Sigmoid colon (tissue), 6 donors: ENCODE measurements at regions not wholly inside any gene's neighbourhood (a gene's known extent, or its start where the extent isn't known, plus 50 kb on each side); places are given as distances from the start of the nearest gene placed in this dataset.
"Not testable (repeated sequence)": the region's sequence is repeated elsewhere in the genome, so short reads cannot be mapped to it uniquely, and the experiment has no call there.

Experiments
- DNase-seq: peaks from one replicate; pipeline ENCODE4 v3.0.0-alpha.2; 2019
- H3K27ac ChIP-seq, 4 donors: fragments of 200-600 bp; sonication (generic); one replicate each; pipeline ENCODE4 v1.5.1; 2016 to 2019; ENCODE audit warnings: mild to moderate bottlenecking in 1 of 4
- H3K27me3 ChIP-seq, 3 donors: fragments of 200-600 bp; sonication (generic); one replicate each; pipeline ENCODE4 v1.5.1; 2019; ENCODE audit warnings: mild to moderate bottlenecking in 1 of 3
- H3K36me3 ChIP-seq, 4 donors: fragments of 200-600 bp; sonication (generic); one replicate each; pipeline ENCODE4 v1.5.1; 2016 to 2019
- H3K4me1 ChIP-seq, 4 donors: fragments of 200-600 bp; sonication (generic); one replicate each; pipeline ENCODE4 v1.5.1; 2017 to 2019
- H3K4me3 ChIP-seq, 4 donors: fragments of 200-600 bp; sonication (generic); one replicate each; pipeline ENCODE4 v1.5.1; 2017 to 2019; ENCODE audit warnings: mild to moderate bottlenecking in 2 of 4, moderate library complexity in 1 of 4
- H3K9me3 ChIP-seq, 4 donors: fragments of 200-600 bp in 3 of 4; sonication (generic) in 3 of 4; one replicate each; pipeline versions ENCODE4 v1.5.1 to v1.6.1; 2013 to 2019
- CTCF ChIP-seq, 4 experiments: fragments of 450-650 bp in 3 of 4; fragments of 200-600 bp in 1 of 4; IDR thresholded peaks; one replicate each; pipeline ENCODE4 v1.5.1; 2016 to 2019; ENCODE audit warnings: antibody characterized with exemption in 4 of 4, mild to moderate bottlenecking in 3 of 4, moderate library complexity in 2 of 4
- EP300 ChIP-seq, 4 donors: sonication (generic); formaldehyde crosslinking; IDR thresholded peaks; one replicate each; pipeline ENCODE4 v1.6.1; 2017; ENCODE audit warnings: antibody characterized with exemption in 4 of 4
- POLR2A ChIP-seq, 2 donors: fragments of 450-650 bp; IDR thresholded peaks; one replicate each; pipeline ENCODE4 v1.6.1; 2016; ENCODE audit warnings: antibody characterized with exemption in 2 of 2, mild to moderate bottlenecking in 2 of 2, moderate library complexity in 2 of 2
- POLR2AphosphoS5 ChIP-seq, 4 donors: sonication (generic); formaldehyde crosslinking; IDR thresholded peaks; one replicate each; pipeline ENCODE4 v1.6.1; 2017; ENCODE audit warnings: antibody characterized with exemption in 4 of 4
- WGBS, 2 donors: extraction: QIAGEN DNeasy Blood & Tissue Kit; methylation state at CpG; one replicate each; pipeline ENCODE4 v1.1.7; 2013; 5-methylcytosine and 5-hydroxymethylcytosine counted together
- intact Hi-C: fragments of 100-400 bp; cut with DNase I; formaldehyde crosslinking; loops from one replicate; pipeline ENCODE4 v1.15.1; 2023
- donor health status: healthy with polysubstance abuse.
- donor health status: healthy.

DNA sequence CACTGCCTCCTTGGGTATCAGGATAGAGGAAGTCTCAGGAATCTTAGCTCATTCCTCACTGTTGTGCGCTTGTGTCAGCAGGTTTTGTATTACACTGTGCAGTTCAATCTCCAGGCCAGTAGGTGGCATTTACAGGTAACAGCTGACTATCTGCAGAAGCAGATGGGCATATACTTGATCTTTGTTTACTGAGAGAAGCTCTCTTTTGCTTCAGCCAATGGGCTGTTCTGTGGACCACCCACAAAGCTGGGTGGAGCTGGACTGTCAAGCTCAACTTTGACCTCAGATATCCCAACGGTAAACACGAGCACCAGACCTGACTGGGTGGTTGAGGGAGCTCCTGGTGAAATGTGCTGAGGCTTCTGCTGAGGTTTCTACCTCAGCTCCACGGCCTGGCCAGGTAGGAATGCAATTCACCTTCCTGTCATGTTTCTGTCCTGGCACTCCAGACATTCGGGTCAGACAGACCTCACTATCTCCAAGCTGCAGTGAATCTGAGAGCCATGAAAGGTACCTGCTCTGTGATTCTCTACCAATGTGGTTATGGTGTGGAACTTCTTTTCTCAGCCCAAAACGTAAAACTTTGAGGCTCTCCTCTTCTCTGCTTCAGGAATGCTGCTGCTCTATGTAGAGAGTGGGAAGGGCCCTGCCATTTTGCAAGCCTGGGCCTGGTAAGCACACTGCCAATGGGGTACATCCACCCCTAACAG, 167.9 kb upstream of the ACTBL2 start:
- H3K4me3 ChIP-seq: no peak overlapping the region
- no peak for DNase-seq
- 49 to 72% methylated on average over 6 of the region's 6 CpGs for whole genome bisulfite sequencing, 2 donors
- intact Hi-C loops: no loop called here
- peaks cover 0 to 10% (median 8%) of the 10 kb centered on the region in 4 donors for H3K4me1 ChIP-seq
- TF ChIP-seq EP300 (IDR thresholded peaks at IDR 0.05) (no peak), CTCF (IDR thresholded peaks at IDR 0.05) (peak in 2 of 4 experiments; percentile 34 to 40), POLR2A (IDR thresholded peaks at IDR 0.05) (no peak), POLR2AphosphoS5 (IDR thresholded peaks at IDR 0.05) (no peak)
- no peaks in the 10 kb centered on the region for H3K36me3 ChIP-seq
- H3K9me3 ChIP-seq: no peaks in the 10 kb centered on the region
- H3K27ac ChIP-seq: no peak overlapping the region
- H3K27me3 ChIP-seq: no peaks in the 10 kb centered on the region

DNA sequence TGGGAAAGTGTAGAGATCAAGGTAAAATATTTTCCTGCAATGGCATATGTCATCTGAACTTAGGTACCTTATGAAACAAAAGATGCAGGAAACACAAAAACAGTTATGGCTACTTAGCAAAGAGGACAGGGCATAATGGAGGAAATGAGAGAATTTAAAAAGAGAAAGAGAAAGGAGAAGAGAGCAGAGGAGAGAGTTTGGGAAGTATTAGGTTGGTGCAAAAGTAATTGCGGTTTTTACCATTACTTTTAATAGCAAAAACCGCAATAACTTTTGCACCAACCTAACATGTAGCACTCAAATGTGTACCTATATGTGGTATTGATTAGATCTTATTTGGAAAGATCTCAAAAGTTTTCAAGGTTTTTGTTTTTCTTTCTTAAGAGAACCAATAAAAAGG, 160.1 kb upstream of the ACTBL2 start:
- Histone ChIP-seq H3K9me3 (no peaks in the 10 kb centered on the region), H3K27ac (no peak overlapping the region), H3K36me3 (no peaks in the 10 kb centered on the region), H3K27me3 (no peaks in the 10 kb centered on the region), H3K4me1 (no peaks in the 10 kb centered on the region), H3K4me3 (no peak overlapping the region)
- DNase-seq: no peak
- 92 to 97% methylated on average over 2 of the region's 2 CpGs for WGBS, 2 donors
- intact Hi-C loops: no loop called here
- no peak for TF ChIP-seq POLR2A (IDR thresholded peaks at IDR 0.05)

DNA sequence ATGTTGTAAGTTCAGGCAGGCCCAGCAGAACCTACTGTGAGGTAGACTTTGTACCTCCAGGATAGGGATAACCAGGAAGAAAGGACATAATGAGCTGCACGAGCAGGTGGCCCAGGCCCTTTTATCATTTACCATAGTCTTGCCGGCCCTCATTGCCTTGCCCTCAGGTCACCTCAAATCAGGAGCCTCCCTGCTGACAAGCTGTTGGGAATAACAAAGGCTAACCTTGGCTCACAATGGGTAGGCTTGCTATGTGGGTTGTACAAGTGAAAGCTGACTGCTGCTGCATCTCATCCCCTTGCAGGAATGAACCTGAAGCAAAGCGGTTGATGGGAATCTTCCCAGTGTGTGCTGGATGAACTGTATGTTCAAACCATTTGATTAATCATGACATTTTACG, 159.5 kb upstream of the ACTBL2 start:
- no peak for DNase-seq
- intact Hi-C loops: no loop called here
- Histone ChIP-seq H3K36me3 (no peaks in the 10 kb centered on the region), H3K27me3 (no peaks in the 10 kb centered on the region), H3K27ac (no peak overlapping the region), H3K4me1 (no peaks in the 10 kb centered on the region), H3K9me3 (no peaks in the 10 kb centered on the region), H3K4me3 (no peak overlapping the region)
- no peak for TF ChIP-seq POLR2AphosphoS5 (IDR thresholded peaks at IDR 0.05)
- no peak for TF ChIP-seq CTCF (IDR thresholded peaks at IDR 0.05)
- TF ChIP-seq EP300 (IDR thresholded peaks at IDR 0.05): no peak
- no peak for TF ChIP-seq POLR2A (IDR thresholded peaks at IDR 0.05)
- WGBS, 2 donors: 66 to 91% methylated on average over 4 of the region's 4 CpGs

GRCh38 chr5:57635146-57635777, 152.7 kb upstream of the ACTBL2 start:
- Histone ChIP-seq H3K27ac (no peak overlapping the region), H3K27me3 (no peaks in the 10 kb centered on the region), H3K36me3 (no peaks in the 10 kb centered on the region), H3K4me1 (no peaks in the 10 kb centered on the region), H3K9me3 (no peaks in the 10 kb centered on the region), H3K4me3 (no peak overlapping the region)
- intact Hi-C loops: no loop called here
- no peak for DNase-seq
- TF ChIP-seq POLR2AphosphoS5 (IDR thresholded peaks at IDR 0.05) (no peak), CTCF (IDR thresholded peaks at IDR 0.05) (no peak), EP300 (IDR thresholded peaks at IDR 0.05) (no peak), POLR2A (IDR thresholded peaks at IDR 0.05) (no peak)
- WGBS, 2 donors: 91 to 94% methylated on average over 3 of the region's 3 CpGs

DNA sequence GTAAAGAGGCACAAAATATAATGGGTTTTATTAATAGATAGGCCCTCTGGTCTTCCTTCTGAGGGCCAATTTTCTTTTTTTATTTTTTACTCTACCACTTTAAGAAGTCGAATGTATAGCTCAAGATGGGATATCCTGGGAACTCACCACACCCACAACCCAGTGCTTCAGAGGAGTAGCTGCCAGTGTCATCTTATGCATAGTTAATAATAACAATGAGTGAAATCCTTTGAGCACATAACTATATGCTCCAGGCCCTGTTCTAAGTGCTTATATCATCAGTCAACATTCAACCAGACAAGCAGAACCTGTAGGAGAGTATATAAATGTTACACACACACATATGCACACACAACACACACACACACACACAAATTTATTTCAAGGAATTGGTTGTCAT, 150.3 kb upstream of the ACTBL2 start:
- Histone ChIP-seq H3K4me3 (no peak overlapping the region), H3K27ac (no peak overlapping the region), H3K36me3 (no peaks in the 10 kb centered on the region), H3K9me3 (no peaks in the 10 kb centered on the region), H3K4me1 (no peaks in the 10 kb centered on the region), H3K27me3 (no peaks in the 10 kb centered on the region)
- 50 to 73% methylated on average over 1 of the region's 1 CpG for WGBS, 2 donors
- no peak for TF ChIP-seq CTCF (IDR thresholded peaks at IDR 0.05)
- DNase-seq: no peak
- intact Hi-C loops: no loop called here

GRCh38 chr5:57631139-57631538, 148.5 kb upstream of the ACTBL2 start:
- H3K4me3 ChIP-seq, H3K36me3 ChIP-seq, H3K27ac ChIP-seq, intact Hi-C loops, DNase-seq, H3K9me3 ChIP-seq, H3K4me1 ChIP-seq, H3K27me3 ChIP-seq: not testable (repeated sequence)
